Tibial nerve (tissue), 4 donors: ENCODE measurements at regions not wholly inside any gene's neighbourhood (a gene's known extent, or its start where the extent isn't known, plus 50 kb on each side); places are given as distances from the start of the nearest gene placed in this dataset.

Experiments used
- EP300 ChIP-seq, 2 donors: sonication (generic); formaldehyde crosslinking; IDR thresholded peaks; one replicate each; pipeline ENCODE4 v1.6.1; 2017; ENCODE audit warnings: antibody characterized with exemption in 2 of 2, mild to moderate bottlenecking in 1 of 2
- TF ChIP-seq, protein P1 (sequence below), 5 experiments: fragments of 200-600 bp in 3 of 5; fragments of 450-650 bp in 2 of 5; sonication (generic) in 3 of 5; IDR thresholded peaks; one replicate each; pipeline ENCODE4 v1.5.1; 2016 to 2019; ENCODE audit warnings: antibody characterized with exemption in 5 of 5, mild to moderate bottlenecking in 3 of 5, moderate library complexity in 2 of 5

DNA sequence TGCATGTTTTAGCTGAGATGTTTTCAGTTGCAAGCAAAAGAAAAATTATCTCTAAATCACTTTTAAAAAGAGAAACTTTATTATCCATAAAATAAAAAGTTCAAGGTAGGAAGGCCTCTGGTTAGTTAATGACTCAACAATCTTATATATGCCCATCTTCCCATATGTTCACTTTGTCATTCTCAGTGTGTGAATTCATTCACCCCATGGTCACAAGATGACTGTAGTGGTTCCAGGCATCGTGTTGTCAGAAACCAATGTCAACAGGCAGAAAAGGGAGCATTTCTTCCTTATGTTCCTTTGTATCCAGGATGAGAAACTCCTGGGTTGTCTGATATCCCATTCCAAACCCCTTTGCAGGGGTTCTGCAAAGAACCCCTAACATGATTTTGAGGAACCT is 119.9 kb upstream of the RAP2B start:
- TF ChIP-seq, protein P1, sequence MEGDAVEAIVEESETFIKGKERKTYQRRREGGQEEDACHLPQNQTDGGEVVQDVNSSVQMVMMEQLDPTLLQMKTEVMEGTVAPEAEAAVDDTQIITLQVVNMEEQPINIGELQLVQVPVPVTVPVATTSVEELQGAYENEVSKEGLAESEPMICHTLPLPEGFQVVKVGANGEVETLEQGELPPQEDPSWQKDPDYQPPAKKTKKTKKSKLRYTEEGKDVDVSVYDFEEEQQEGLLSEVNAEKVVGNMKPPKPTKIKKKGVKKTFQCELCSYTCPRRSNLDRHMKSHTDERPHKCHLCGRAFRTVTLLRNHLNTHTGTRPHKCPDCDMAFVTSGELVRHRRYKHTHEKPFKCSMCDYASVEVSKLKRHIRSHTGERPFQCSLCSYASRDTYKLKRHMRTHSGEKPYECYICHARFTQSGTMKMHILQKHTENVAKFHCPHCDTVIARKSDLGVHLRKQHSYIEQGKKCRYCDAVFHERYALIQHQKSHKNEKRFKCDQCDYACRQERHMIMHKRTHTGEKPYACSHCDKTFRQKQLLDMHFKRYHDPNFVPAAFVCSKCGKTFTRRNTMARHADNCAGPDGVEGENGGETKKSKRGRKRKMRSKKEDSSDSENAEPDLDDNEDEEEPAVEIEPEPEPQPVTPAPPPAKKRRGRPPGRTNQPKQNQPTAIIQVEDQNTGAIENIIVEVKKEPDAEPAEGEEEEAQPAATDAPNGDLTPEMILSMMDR (IDR thresholded peaks at IDR 0.05) = no peak
- no peak for TF ChIP-seq EP300 (IDR thresholded peaks at IDR 0.05)
